MG63 (cell line): ENCODE measurements at regions not wholly inside any gene's neighbourhood (a gene's known extent, or its start where the extent isn't known, plus 50 kb on each side); places are given as distances from the start of the nearest gene placed in this dataset.
A peak's percentile ranks its signal among the peaks of the same experiment; 100 is the strongest.

Experiments
- DNase-seq: peaks from one replicate; pipeline ENCODE4 v3.0.0-alpha.2; 2020
- H3K27me3 ChIP-seq: fragments of 250-450 bp; sonication (Bioruptor Pico); 2 replicates; pipeline ENCODE4 v1.5.1; 2020; ENCODE audit warnings: mild to moderate bottlenecking, moderate library complexity
- H3K36me3 ChIP-seq: fragments of 250-450 bp; sonication (Bioruptor Pico); 2 replicates; pipeline ENCODE4 v1.5.1; 2020; ENCODE audit warnings: mild to moderate bottlenecking, moderate library complexity
- H3K4me3 ChIP-seq: fragments of 250-450 bp; sonication (Bioruptor Pico); 2 replicates; pipeline ENCODE4 v1.5.1; 2020; ENCODE audit warnings: mild to moderate bottlenecking, moderate library complexity
- H3K9me3 ChIP-seq: fragments of 250-450 bp; sonication (Bioruptor Pico); 2 replicates; pipeline ENCODE4 v1.5.1; 2020; ENCODE audit warnings: mild to moderate bottlenecking, moderate library complexity

DNA sequence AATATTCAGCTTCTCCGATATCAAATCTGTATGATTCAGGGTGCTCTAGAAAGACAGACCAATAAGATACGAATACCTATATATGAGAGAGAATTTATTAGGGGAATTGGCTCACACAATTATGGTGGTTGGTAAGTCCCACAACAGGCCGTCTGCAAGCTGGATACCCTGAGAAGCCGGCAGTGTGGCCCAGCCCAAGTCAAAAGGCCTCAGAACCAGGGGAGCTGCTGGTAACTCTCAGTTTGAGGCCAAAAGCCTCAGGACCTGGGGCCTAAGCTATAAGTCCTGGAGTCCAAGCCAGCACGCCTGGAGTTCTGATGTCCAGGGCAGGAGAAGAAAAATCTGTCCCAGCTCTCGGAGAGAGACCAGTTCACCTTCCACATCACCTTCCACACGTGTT is 318.7 kb downstream of the BRD1 start:
- Histone ChIP-seq H3K36me3 (no peaks in the 10 kb centered on the region), H3K9me3 (no peaks in the 10 kb centered on the region), H3K4me3 (no peak overlapping the region), H3K27me3 (no peaks in the 10 kb centered on the region)
- DNase-seq = no peak

DNA sequence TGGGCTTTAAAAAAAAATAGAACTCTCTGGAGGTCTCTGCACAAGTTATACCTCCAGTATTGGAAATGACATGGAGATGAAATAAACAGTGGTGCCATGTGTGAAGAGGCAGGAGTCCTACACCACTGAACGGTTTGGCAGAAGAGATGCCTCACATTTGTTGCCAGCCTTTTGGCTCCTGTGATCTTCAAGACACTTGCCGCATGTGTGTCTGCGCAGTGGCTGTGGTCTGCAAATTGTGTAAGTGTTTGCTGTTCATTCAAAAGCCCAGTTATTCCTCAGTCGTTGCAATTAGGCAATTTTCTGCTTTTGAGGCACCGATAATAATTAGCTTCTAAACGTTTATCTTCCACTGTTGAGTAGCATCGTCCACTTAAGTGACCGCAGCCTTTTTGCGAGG is 319.1 kb downstream of the BRD1 start:
- no peak for DNase-seq
- Histone ChIP-seq H3K4me3 (no peak overlapping the region), H3K36me3 (no peaks in the 10 kb centered on the region), H3K27me3 (no peaks in the 10 kb centered on the region), H3K9me3 (no peaks in the 10 kb centered on the region)

DNA sequence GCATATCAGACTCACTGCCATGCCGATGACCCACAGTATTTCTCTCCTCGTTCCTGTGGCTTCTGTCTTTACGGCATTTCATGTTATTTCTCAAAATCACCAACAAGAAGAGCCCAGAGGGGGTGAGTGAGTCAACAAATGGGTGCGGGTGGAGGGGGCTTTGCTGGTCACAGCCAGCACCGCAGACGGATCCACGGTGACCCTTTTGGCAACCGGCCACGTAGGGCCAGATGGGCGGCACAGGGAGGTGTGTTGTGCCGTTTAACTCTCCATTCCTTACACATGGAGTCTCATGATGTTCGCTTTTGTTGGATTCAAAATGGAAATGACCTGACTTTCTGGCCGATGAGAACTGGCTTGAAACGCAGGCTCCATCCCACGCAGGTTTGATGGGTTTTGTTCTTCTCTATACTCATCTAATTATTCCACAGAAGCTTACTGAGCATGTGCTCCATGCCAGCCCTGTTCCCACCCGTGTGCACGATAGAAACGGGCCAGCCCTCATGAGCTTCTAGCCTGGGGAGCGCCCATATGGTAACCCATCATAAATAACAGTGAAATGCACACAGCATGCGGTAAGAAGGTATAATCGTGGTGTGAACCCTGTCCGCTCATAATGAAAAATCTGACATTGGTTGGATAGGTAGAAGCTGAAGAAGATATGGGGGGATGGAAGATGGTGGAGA is 319.9 kb downstream of the BRD1 start:
- DNase-seq = no peak

DNA sequence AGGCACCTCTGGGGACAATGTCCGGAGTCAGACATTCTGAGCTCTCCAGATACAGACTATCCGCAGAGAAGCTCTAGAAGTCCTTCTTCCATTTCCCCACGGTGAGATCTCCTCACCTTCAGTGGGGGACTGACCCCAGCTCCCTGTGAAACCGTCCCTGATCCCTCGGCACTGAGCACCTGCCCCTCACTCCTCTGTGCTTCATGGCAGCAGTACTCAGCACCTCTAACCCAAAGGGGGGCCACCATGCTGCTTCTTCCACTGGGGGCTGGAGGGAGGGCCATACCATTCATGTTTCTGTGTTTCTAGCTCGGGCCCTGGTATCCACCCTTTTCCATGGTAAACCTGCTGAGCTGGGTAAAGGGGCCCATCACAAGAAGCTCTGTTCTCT is 321.7 kb downstream of the BRD1 start:
- Histone ChIP-seq H3K36me3 (no peaks in the 10 kb centered on the region), H3K9me3 (no peaks in the 10 kb centered on the region), H3K27me3 (no peaks in the 10 kb centered on the region), H3K4me3 (no peak overlapping the region)
- DNase-seq = no peak

More for the DNA sequence above, 319.9 kb downstream of the BRD1 start:
- Histone ChIP-seq H3K4me3 (no peak overlapping the region), H3K9me3 (no peaks in the 10 kb centered on the region), H3K36me3 (no peaks in the 10 kb centered on the region), H3K27me3 (no peaks in the 10 kb centered on the region)

DNA sequence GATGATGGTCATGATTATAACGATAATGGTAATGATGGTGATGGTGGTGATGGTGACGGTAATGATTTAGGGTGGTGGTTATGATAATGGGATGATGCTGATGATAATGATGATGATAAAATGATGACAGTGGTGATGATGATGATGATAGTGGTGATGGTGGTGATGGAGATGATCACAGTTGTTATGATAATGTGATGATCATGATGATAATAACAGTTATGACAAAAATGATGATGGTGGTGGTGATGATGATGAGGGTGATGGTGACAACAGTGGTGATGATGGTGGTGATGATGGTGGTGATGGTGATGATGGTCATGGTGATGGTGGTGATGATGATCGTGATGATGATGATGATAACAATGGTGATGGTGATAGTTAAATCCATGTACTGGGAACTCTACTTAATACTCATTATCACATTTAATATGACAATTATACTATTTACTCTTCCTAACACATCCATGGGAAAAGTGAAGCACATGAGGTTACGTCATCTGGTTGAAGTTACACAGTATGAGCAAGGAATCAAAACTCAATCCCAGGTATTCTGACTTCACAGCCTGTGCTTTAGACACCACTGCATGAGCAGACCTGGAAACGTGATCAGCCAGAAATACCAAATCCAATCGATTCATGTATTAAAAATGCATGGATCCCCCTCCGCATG is 322.2 kb downstream of the BRD1 start:
- H3K36me3 ChIP-seq = no peaks in the 10 kb centered on the region
- H3K9me3 ChIP-seq = no peaks in the 10 kb centered on the region
- no peak for DNase-seq
- no peaks in the 10 kb centered on the region for H3K27me3 ChIP-seq
- H3K4me3 ChIP-seq = no peak overlapping the region

DNA sequence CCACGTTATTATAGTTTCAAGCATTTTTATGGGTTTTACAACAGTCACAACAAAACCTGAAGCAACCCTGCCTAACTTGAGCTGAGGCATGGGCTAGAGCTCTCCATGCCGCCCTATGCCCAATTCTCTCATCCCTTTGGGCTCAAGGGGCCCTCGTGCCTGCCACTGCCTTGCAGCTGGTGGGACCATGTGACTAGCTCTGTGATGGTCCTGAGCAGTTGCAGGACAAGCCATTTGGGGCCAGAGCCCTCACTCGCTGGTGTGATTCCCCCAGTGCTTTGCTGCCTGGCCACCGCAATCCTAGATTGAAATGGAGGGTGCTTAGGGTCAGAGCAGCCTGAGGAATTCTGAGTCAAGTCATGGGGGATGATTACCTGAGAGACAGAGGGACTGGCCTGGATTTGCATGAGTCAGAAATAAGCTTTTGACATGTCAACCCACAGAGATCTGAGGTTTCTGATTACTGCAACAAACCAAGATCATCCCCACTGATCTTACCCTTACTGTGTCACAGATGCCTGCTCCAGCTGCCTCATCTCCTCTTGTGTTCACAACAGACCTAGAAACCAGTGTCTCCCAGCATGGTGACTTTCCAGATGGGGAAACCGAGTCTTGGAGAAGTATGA is 323.7 kb downstream of the BRD1 start:
- no peaks in the 10 kb centered on the region for H3K36me3 ChIP-seq
- H3K9me3 ChIP-seq = no peaks in the 10 kb centered on the region
- H3K27me3 ChIP-seq = no peaks in the 10 kb centered on the region
- H3K4me3 ChIP-seq = no peak overlapping the region
- DNase-seq = no peak

DNA sequence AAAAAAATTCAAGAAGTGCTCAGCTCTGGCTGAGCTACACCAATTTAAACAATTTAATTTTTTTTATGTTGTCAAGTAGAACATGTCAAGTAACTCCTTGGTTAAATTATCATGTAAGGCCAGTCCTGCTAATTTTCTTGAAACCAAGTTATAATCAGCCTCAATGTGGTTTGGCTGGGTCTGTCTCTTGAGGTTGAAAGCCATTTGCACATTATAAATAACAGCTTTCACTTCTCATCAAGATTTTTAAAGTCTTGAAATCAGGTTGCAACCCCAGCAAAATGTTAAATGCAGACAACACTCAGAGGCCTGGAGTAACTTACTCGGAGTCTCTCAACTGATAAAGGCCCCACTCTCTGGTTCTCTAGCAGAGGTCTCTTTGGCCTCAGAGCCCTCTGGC is 324.4 kb downstream of the BRD1 start:
- DNase-seq = no peak
- Histone ChIP-seq H3K9me3 (no peaks in the 10 kb centered on the region), H3K27me3 (no peaks in the 10 kb centered on the region), H3K36me3 (no peaks in the 10 kb centered on the region), H3K4me3 (no peak overlapping the region)

DNA sequence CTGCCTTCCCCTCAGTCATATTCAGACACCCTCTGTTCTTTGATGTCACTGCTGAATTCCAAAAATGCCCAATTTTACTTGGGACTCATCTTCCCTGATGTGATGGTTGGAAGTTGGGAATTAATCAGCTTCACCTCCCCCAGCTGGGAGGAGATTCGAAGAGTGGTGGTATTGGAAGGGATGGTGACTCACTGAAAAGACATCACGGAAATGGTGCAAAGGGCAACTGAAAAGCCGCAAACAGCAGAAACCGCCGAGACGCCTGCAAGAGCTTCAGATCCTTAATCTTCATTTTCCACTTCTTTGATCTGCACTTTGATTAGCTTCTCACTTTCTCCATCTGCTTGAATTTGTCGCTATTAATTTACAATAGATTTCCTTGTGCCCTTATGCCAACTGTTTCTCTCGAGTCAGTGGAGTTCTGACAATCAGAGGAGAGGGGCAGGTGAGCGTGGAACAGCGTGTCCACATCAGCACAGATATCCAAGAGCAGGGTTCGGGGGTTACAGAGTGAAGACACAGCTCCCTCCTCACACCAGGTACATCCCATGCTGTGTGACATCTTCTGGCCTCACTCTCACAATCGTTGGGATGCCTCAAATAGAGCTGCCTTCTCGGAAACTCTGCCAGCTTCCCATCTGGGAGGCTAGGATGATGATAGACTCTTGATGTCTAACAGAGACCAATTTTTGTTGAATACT is 325.4 kb downstream of the BRD1 start:
- DNase-seq = peak; percentile 46
- H3K36me3 ChIP-seq = no peaks in the 10 kb centered on the region
- no peaks in the 10 kb centered on the region for H3K9me3 ChIP-seq
- no peaks in the 10 kb centered on the region for H3K27me3 ChIP-seq
- no peak overlapping the region for H3K4me3 ChIP-seq

DNA sequence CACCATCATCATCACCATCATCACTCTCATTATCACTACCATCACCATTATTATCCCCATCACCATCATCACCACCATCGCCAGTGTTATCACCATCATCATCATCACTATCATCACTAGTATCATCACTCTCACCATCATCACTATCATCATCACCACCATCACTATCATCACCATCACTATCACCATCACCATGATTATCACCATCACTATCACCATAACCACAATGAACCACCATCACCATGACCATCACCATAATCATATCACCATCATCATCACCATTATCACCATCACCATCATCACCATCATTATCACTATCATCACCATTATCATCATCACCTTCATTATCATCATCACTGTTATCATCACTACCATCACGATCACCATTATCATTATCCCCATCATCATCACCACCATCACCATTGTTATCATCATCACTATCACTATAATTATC is 326.7 kb downstream of the BRD1 start:
- no peaks in the 10 kb centered on the region for H3K36me3 ChIP-seq
- H3K4me3 ChIP-seq = no peak overlapping the region
- no peaks in the 10 kb centered on the region for H3K27me3 ChIP-seq
- no peak for DNase-seq
- H3K9me3 ChIP-seq = peaks cover 3% of the 10 kb centered on the region; the same call in 1 of the 2 replicates

DNA sequence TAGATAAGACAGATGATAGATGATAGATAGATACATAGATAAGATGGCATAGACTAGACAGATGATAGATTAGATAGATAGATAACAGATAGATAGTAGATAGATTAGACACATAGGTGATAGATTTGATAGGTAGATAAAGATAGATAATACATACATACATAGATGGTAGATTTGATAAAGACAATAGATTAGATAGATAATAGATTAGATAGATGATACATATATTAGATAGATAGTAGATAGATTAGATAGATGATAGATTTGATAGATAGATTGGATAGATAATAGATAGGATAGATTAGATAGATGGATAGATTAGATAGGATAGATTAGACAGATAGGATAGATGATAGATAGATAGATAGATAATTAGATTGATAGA is 327.6 kb downstream of the BRD1 start:
- no peak for DNase-seq
- Histone ChIP-seq H3K4me3 (no peak overlapping the region), H3K27me3 (no peaks in the 10 kb centered on the region), H3K9me3 (peaks cover 3% of the 10 kb centered on the region; the same call in 1 of the 2 replicates), H3K36me3 (no peaks in the 10 kb centered on the region)

DNA sequence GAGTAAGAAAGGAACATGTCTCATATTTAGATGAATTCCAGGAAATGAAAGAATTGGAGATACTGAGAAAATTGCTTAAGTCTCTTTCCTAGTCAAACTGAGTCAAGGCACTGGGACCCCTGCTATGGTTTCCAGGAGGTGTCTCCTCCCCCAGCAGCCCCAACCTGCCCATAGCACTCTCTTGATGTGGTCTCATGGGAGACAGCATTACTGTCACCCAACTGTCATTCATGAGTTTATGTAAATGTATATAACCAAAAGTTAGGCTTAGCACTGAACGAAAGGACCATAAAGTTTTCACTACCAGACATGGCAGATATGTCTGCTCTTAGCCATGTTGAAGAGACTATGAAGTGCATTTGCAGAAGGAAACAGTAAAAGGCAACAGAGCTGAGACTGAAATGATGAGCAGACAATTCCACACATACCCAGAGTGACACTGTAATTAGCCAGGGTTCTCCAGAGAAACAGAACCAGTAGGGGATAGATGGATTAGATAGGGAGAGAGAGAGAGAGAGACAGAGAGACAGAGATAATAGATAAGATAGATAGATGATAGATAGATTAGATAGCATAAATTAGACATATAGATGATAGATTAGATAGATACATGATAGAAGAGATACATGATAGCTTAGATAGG is 328.1 kb downstream of the BRD1 start:
- Histone ChIP-seq H3K9me3 (peaks cover 3% of the 10 kb centered on the region; the same call in 1 of the 2 replicates), H3K36me3 (no peaks in the 10 kb centered on the region), H3K4me3 (no peak overlapping the region), H3K27me3 (no peaks in the 10 kb centered on the region)
- no peak for DNase-seq

DNA sequence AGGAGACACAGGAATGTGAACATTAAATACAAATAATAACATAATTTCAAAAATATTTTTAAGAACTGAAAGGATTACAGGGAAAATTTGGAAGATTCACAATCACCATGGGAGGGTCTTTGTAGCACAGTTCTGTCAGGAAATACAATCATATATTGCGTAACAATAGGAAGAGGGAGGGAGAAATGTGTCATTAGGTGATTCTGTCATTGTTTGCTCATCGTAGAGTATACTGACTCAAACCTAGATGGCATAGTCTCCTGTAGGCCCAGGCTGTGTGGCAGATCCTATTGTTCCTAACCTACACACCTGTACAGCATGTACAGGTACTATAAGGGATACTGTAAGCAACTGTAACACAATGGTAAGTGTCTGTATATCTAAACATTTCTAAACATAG is 330.4 kb downstream of the BRD1 start:
- no peak for DNase-seq
- H3K36me3 ChIP-seq = no peaks in the 10 kb centered on the region
- H3K9me3 ChIP-seq = peaks cover 3% of the 10 kb centered on the region; the same call in 1 of the 2 replicates
- H3K27me3 ChIP-seq = no peaks in the 10 kb centered on the region
- no peak overlapping the region for H3K4me3 ChIP-seq

DNA sequence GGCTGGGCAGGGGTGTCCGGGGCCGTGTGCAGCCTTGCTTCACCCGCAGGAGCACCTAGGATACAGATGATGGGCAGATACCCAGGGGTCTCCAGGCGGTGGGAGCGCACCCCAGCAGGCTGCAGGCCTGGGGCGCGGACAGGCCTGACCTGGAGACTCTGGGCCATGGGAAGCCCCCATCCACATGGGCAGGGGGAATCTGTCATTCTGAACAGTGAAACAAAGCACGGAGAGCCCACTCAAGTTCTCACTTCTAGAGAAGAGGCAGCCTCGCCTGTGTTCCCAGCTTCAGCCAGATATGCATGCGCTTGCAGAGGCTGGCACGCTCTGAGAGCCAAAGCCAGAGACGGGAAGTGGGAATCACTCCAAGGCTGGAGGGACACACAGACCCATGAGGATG is 333.1 kb downstream of the BRD1 start:
- Histone ChIP-seq H3K4me3 (no peak overlapping the region), H3K27me3 (no peaks in the 10 kb centered on the region), H3K36me3 (no peaks in the 10 kb centered on the region), H3K9me3 (peaks cover 3% of the 10 kb centered on the region; the same call in 1 of the 2 replicates)
- no peak for DNase-seq

DNA sequence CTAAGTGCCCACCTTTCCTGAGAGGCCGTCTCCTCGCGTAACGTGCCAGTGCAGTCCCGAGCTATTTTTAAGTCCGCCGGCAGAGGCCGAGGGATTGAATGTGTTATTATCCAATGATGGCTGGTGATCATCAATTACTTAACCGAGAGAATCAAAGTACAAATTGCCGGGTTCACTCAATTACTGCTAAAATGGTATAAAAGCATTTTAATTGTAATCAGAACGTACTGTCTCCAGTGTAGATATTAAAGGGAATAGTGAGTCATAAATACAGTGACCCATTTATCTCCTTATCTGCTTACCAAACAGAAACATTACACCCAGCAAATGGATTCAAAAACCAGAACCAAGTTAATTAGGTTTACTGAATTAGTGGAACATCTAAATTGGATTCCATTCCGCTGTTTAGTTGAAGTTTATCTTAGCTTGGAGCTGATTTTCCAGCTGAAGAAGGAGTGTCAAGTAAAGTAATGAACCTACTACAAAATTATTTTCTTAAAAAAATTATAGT is 334.9 kb downstream of the BRD1 start:
- Histone ChIP-seq H3K27me3 (no peaks in the 10 kb centered on the region), H3K4me3 (no peak overlapping the region), H3K36me3 (no peaks in the 10 kb centered on the region), H3K9me3 (peaks cover 3% of the 10 kb centered on the region; the same call in 1 of the 2 replicates)
- DNase-seq = no peak

DNA sequence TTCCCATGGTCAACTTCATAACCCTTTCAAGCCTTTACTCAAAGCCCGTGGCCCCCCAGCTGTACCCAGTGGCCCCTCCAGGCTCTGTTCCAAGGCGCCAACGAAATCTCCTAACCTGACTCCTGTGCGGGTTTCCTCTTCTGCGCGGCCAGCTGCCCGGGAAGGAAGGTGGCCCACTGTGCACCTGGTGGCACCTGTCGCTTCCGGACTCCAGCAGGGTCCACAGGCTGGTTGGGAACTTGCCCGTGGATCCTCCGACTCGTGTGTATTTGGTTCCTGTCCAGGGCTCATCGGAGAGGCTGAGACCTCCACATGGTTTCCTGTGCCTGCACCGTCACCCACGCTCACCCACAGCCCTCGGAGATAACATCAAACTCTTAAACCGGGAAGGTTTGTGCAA is 335.4 kb downstream of the BRD1 start:
- H3K36me3 ChIP-seq = no peaks in the 10 kb centered on the region
- no peak overlapping the region for H3K4me3 ChIP-seq
- peaks cover 3% of the 10 kb centered on the region; the same call in 1 of the 2 replicates for H3K9me3 ChIP-seq
- no peaks in the 10 kb centered on the region for H3K27me3 ChIP-seq
- DNase-seq = no peak

DNA sequence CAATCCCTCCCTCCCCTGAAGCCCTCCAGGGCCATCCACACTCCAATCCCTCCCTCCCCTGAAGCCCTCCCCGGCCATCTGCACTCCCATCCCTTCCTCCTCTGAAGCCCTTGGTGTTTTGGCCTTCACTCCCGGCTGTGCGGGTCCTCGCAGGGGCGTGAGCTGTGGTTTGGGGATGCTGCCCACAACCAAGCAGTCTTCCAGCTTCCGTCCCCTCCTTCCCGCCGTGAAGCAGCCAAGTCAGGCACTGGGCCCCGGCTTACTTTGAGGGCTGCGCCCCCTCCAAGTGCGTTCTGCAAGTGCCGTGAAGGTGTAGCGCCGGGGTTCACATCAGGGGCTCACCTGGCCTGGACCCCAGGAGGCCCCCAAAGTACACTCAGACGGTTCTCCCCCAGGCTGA is 335.9 kb downstream of the BRD1 start:
- no peaks in the 10 kb centered on the region for H3K27me3 ChIP-seq
- no peaks in the 10 kb centered on the region for H3K36me3 ChIP-seq
- DNase-seq = no peak
- no peak overlapping the region for H3K4me3 ChIP-seq
- H3K9me3 ChIP-seq = peaks cover 3% of the 10 kb centered on the region; the same call in 1 of the 2 replicates
